DOHH2 (cell line): ENCODE measurements at regions not wholly inside any gene's neighbourhood (a gene's known extent, or its start where the extent isn't known, plus 50 kb on each side); places are given as distances from the start of the nearest gene placed in this dataset.

ENCODE experiments used
- H3F3A ChIP-seq: fragments of 200-600 bp; sonication (generic), shearing (Covaris generic); 2 replicates; pipeline ENCODE4 v1.6.0; 2016; ENCODE audit warnings: antibody characterized with exemption, mild to moderate bottlenecking; ENCODE audit not compliant: control insufficient read depth, insufficient read depth
- H3K27ac ChIP-seq: fragments of 200-600 bp; sonication (generic); 2 replicates; pipeline ENCODE4 v1.5.1; 2014; ENCODE audit warnings: low read depth, mild to moderate bottlenecking, low read length, moderate library complexity
- H3K27me3 ChIP-seq: fragments of 200-600 bp; sonication (generic); 2 replicates; pipeline ENCODE4 v1.6.1; 2014; ENCODE audit warnings: mild to moderate bottlenecking, low read length, mixed read lengths; ENCODE audit not compliant: control insufficient read depth
- H3K36me3 ChIP-seq: fragments of 200-600 bp; sonication (generic); 2 replicates; pipeline ENCODE4 v1.6.1; 2014; ENCODE audit warnings: mild to moderate bottlenecking, low read length, moderate library complexity, mixed read lengths; ENCODE audit not compliant: control insufficient read depth
- H3K4me1 ChIP-seq: fragments of 200-600 bp; sonication (generic); 2 replicates; pipeline ENCODE4 v1.6.1; 2014; ENCODE audit warnings: mild to moderate bottlenecking, low read length, mixed read lengths; ENCODE audit not compliant: control insufficient read depth
- H3K4me2 ChIP-seq: fragments of 200-600 bp; sonication (generic); 2 replicates; pipeline ENCODE4 v1.6.0; 2014; ENCODE audit warnings: mild to moderate bottlenecking, low read length, moderate library complexity
- H3K4me3 ChIP-seq: fragments of 200-600 bp; sonication (generic); 2 replicates; pipeline ENCODE4 v1.5.1; 2014; ENCODE audit warnings: mild to moderate bottlenecking, low read length, mixed read lengths
- H3K79me2 ChIP-seq: fragments of 200-600 bp; sonication (generic); 2 replicates; pipeline ENCODE4 v1.6.1; 2014; ENCODE audit warnings: mild to moderate bottlenecking, low read length, mixed read lengths; ENCODE audit not compliant: control insufficient read depth
- H3K9me2 ChIP-seq: fragments of 200-600 bp; sonication (generic); replicated peaks from 2 replicates; pipeline ENCODE4 v1.6.1; 2014; ENCODE audit warnings: mild to moderate bottlenecking, low read length, mixed read lengths; ENCODE audit not compliant: control insufficient read depth
- H3K9me3 ChIP-seq: fragments of 200-600 bp; sonication (generic); 2 replicates; pipeline ENCODE4 v1.6.1; 2014; ENCODE audit warnings: antibody characterized with exemption, low read length, mixed read lengths; ENCODE audit not compliant: control insufficient read depth, insufficient read depth
- H4K20me1 ChIP-seq: fragments of 200-600 bp; sonication (generic); 2 replicates; pipeline ENCODE4 v1.6.0; 2014; ENCODE audit warnings: low read depth, mild to moderate bottlenecking, antibody characterized with exemption, low read length, moderate library complexity; ENCODE audit not compliant: control insufficient read depth, insufficient read depth
- EZH2phosphoT487 ChIP-seq: fragments of 200-600 bp; sonication (generic); IDR thresholded peaks from 2 replicates; pipeline ENCODE4 v1.6.1; 2017; ENCODE audit warnings: borderline replicate concordance, mild to moderate bottlenecking, antibody characterized with exemption, low read length, moderate library complexity, mixed read lengths
- TF ChIP-seq, protein P1 (sequence below): fragments of 200-600 bp; sonication (generic); IDR thresholded peaks from one replicate; pipeline ENCODE4 v1.5.1; 2014; ENCODE audit warnings: antibody characterized with exemption, mild to moderate bottlenecking, low read depth, low read length; ENCODE audit not compliant: poor library complexity, severe bottlenecking

GRCh38 chr5:96333391-96333790, 99.7 kb downstream of the PCSK1 start:
- H3K27ac ChIP-seq = no peak overlapping the region
- peaks cover 10% of the 10 kb centered on the region for H3K27me3 ChIP-seq
- H4K20me1 ChIP-seq = no peaks in the 10 kb centered on the region
- no peaks in the 10 kb centered on the region for H3K9me3 ChIP-seq
- H3K9me2 ChIP-seq = no peaks in the 10 kb centered on the region
- no peak overlapping the region for H3K4me2 ChIP-seq
- no peak overlapping the region for H3K4me3 ChIP-seq
- no peaks in the 10 kb centered on the region for H3F3A ChIP-seq
- TF ChIP-seq, protein P1, sequence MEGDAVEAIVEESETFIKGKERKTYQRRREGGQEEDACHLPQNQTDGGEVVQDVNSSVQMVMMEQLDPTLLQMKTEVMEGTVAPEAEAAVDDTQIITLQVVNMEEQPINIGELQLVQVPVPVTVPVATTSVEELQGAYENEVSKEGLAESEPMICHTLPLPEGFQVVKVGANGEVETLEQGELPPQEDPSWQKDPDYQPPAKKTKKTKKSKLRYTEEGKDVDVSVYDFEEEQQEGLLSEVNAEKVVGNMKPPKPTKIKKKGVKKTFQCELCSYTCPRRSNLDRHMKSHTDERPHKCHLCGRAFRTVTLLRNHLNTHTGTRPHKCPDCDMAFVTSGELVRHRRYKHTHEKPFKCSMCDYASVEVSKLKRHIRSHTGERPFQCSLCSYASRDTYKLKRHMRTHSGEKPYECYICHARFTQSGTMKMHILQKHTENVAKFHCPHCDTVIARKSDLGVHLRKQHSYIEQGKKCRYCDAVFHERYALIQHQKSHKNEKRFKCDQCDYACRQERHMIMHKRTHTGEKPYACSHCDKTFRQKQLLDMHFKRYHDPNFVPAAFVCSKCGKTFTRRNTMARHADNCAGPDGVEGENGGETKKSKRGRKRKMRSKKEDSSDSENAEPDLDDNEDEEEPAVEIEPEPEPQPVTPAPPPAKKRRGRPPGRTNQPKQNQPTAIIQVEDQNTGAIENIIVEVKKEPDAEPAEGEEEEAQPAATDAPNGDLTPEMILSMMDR = no peak
- no peak for TF ChIP-seq EZH2phosphoT487
- no peaks in the 10 kb centered on the region for H3K79me2 ChIP-seq
- H3K4me1 ChIP-seq = no peaks in the 10 kb centered on the region
- H3K36me3 ChIP-seq = no peaks in the 10 kb centered on the region

DNA sequence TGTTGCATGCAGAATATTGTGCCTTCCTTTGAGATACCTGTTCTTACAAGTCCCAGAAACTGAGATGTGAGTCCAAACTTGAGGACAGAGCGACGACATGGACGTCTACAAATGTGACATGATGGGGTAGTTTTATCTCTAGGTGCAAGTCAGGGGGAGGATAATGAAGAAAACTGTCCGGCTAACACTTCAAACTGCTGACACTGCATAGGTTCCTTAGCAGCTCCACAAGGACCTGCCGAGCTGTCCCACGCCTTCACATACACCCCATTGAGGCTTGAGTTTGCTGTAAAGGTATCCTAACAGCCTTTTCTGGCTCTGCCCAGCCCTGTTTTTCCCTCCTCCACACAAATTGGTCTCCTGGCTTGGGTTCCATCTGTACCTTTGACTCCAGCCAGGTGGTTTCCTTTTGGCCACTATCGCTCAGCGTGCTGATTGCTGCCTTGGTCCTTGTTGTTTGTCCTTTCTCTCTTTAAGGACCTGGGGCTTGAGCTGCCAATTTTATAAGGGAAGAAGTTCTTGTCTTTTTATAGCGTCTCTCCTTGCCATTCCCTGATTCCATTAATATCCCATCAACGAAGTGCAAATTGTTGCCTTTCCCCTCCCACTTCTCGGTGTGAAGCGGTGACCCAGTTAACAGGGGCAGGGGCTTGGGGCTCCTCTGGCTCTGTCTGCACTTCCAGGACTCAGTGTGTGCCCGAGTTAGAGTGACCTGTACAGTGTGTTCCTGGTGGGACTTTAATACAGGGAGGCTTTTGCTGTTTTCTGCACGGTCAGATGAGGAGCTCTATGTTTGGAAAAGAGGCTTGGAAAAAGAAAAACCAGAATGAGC, 100.3 kb downstream of the PCSK1 start:
- H3K4me2 ChIP-seq = no peak overlapping the region
- H3K9me3 ChIP-seq = no peaks in the 10 kb centered on the region
- H3K27me3 ChIP-seq = peaks cover 10% of the 10 kb centered on the region
- TF ChIP-seq, protein P1 = no peak
- TF ChIP-seq EZH2phosphoT487 = no peak
- no peaks in the 10 kb centered on the region for H3K4me1 ChIP-seq
- no peaks in the 10 kb centered on the region for H3F3A ChIP-seq
- H4K20me1 ChIP-seq = no peaks in the 10 kb centered on the region
- H3K9me2 ChIP-seq = no peaks in the 10 kb centered on the region
- H3K27ac ChIP-seq = no peak overlapping the region
- H3K79me2 ChIP-seq = no peaks in the 10 kb centered on the region
- no peak overlapping the region for H3K4me3 ChIP-seq
- H3K36me3 ChIP-seq = no peaks in the 10 kb centered on the region

DNA sequence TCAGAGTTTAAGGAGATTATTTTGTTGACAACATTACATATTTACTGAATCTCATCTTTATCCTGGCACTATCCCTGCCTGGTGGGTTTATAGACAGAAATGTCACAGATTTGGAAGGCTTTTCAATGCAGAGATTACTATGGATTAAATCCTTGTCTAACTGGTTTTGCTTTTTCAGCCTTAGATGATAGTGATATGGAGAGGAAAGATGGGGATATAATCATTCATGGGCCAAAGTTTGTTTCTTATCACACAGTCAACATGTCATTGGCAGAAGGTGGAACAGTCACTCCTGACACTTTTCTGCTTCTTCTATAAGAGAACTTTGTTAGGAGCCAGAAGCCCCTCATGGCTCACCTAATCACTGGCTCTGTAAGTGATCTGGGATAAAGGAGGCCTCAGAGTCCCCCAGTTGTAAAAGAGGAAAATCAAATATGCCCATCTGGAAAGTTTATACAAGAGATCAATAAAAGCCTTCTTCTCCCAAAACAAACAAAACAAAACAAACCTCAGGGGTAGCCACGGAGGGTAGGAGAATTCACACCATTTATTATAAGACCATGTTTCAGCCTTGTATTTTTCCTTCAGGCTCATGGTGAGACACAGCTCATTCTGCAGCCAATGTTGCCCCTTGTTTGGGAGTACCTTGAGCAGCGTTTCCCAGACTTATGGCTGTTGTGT, 101.2 kb downstream of the PCSK1 start:
- no peaks in the 10 kb centered on the region for H4K20me1 ChIP-seq
- H3K79me2 ChIP-seq = no peaks in the 10 kb centered on the region
- no peaks in the 10 kb centered on the region for H3K9me3 ChIP-seq
- H3K36me3 ChIP-seq = no peaks in the 10 kb centered on the region
- no peak overlapping the region for H3K4me2 ChIP-seq
- H3K4me1 ChIP-seq = no peaks in the 10 kb centered on the region
- H3K27me3 ChIP-seq = peaks cover 10% of the 10 kb centered on the region
- no peaks in the 10 kb centered on the region for H3K9me2 ChIP-seq
- H3F3A ChIP-seq = no peaks in the 10 kb centered on the region
- H3K4me3 ChIP-seq = no peak overlapping the region
- TF ChIP-seq EZH2phosphoT487 = no peak
- TF ChIP-seq, protein P1 = no peak
- no peak overlapping the region for H3K27ac ChIP-seq
